Duodenal mucosa (tissue), 2 donors: ENCODE measurements at regions not wholly inside any gene's neighbourhood (a gene's known extent, or its start where the extent isn't known, plus 50 kb on each side); places are given as distances from the start of the nearest gene placed in this dataset.

Experiments
- H3K27ac ChIP-seq: one replicate; pipeline ENCODE4 v1.7.0; 2013; ENCODE audit warnings: low read depth, low read length
- H3K27me3 ChIP-seq, 2 donors: one replicate each; pipeline ENCODE4 v1.7.0; 2013; ENCODE audit warnings: low read length in 2 of 2, control low read depth in 1 of 2; ENCODE audit not compliant: insufficient read depth in 2 of 2, control insufficient read depth in 1 of 2
- H3K36me3 ChIP-seq, 2 donors: one replicate each; pipeline ENCODE4 v1.7.0; 2013; ENCODE audit warnings: low read length in 2 of 2, control low read depth in 1 of 2; ENCODE audit not compliant: insufficient read depth in 2 of 2, control insufficient read depth in 1 of 2
- H3K4me1 ChIP-seq, 2 donors: one replicate each; pipeline ENCODE4 v1.7.0; 2013; ENCODE audit warnings: low read length in 2 of 2, control low read depth in 1 of 2; ENCODE audit not compliant: insufficient read depth in 2 of 2, control insufficient read depth in 1 of 2
- H3K4me3 ChIP-seq, 2 donors: one replicate each; pipeline ENCODE4 v1.7.0; 2013; ENCODE audit warnings: low read length in 2 of 2, low read depth in 1 of 2
- H3K9ac ChIP-seq, 2 donors: one replicate each; pipeline ENCODE4 v1.7.0; 2013; ENCODE audit warnings: low read length in 2 of 2, low read depth in 1 of 2
- H3K9me3 ChIP-seq, 2 donors: one replicate each; pipeline ENCODE4 v1.7.0; 2013; ENCODE audit warnings: low read length in 2 of 2, control low read depth in 1 of 2; ENCODE audit not compliant: control insufficient read depth in 1 of 2

- Histone ChIP-seq H3K27ac (no peak overlapping the region), H3K4me1 (peaks cover 0 to 7% of the 10 kb centered on the region in 2 donors)
Measured at GRCh38 chr18:59057969-59058368, 81.7 kb upstream of the SEC11C start.

DNA sequence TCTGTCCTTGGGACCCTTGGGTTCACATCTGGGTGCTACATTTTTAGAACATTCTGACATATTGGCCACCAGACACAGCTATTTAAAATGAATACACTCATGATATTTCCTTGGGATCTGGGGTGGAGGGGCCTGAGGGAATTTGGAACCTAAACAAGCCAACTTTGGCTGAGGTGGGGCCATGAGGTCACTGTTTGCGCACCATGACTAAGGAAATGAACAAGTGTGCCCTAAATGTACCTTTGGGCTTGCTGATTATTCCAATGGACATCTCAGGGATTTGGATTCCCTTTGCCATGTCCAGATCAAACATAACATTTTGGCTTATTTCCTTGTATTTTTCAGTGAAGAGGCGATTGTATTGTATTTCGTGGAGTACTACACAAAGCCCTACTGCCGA lies 80.5 kb upstream of the SEC11C start:
- no peaks in the 10 kb centered on the region for H3K9me3 ChIP-seq
- H3K4me1 ChIP-seq: no peaks in the 10 kb centered on the region
- no peaks in the 10 kb centered on the region for H3K36me3 ChIP-seq
- H3K27ac ChIP-seq: no peak overlapping the region
- no peak overlapping the region for H3K9ac ChIP-seq
- H3K4me3 ChIP-seq: no peak overlapping the region
- no peaks in the 10 kb centered on the region for H3K27me3 ChIP-seq

More at GRCh38 chr18:59057969-59058368, 81.7 kb upstream of the SEC11C start:
- H3K27me3 ChIP-seq: no peaks in the 10 kb centered on the region
- no peaks in the 10 kb centered on the region for H3K36me3 ChIP-seq
- no peaks in the 10 kb centered on the region for H3K9me3 ChIP-seq
- H3K9ac ChIP-seq: no peak overlapping the region
- H3K4me3 ChIP-seq: no peak overlapping the region

DNA sequence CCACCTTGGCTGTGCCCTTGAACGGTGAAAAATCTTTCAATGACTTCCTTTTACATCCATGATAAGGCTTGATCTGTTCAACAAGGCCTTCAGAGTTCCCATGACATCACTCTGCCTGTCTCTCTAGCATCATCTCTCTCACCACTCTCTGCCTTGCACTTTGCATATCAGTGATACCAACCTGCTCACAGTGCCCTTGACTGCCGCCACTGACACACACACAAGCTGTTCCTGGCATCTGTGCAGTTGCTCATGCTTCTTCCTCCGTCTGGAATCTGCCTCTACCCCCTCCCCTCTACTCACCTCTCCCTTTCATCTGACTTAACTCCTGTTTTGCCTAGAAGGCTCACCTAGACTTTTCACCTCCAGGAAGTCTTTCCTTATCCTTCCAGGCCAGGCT lies 79.1 kb upstream of the SEC11C start:
- Histone ChIP-seq H3K9ac (no peak overlapping the region), H3K4me3 (no peak overlapping the region)

DNA sequence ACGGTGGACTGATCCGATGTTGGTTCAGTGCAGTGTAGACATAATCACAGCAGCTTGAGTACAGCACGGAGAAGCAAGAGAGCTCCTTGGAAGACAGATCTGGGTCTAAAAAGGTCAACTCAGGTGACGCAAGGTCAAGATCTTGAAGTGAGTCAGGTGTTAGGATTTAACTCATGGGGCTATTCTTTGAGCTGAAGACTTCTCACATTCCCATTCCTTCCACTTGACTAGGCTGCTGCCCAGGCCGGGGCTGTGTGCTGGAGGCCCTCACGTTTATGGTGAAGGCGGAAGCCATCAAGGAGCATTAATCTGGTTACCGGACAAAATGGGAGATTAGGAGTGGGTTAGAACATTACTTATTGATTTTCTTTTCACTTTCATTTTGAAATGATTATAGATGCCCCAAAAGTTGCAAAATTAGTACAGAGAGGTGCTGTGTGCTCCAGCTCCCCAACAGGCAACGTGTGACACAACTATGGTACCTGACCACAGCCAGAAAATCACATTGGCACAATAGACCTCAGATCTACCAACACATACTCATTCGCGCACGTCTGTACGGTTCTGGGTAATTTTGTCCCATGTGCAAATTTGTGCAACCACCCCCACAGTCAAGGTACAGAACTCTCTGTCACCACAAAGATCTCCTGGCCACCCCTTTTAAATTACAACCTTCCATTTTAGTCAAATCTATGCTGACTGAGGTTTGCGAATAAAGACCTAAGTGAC lies 77.6 kb upstream of the SEC11C start:
- no peak overlapping the region for H3K4me3 ChIP-seq
- H3K27ac ChIP-seq: no peak overlapping the region
- no peaks in the 10 kb centered on the region for H3K4me1 ChIP-seq
- H3K27me3 ChIP-seq: no peaks in the 10 kb centered on the region
- no peaks in the 10 kb centered on the region for H3K9me3 ChIP-seq
- H3K36me3 ChIP-seq: no peaks in the 10 kb centered on the region
- H3K9ac ChIP-seq: no peak overlapping the region

More for the DNA sequence above, 79.1 kb upstream of the SEC11C start:
- no peak overlapping the region for H3K27ac ChIP-seq
- no peaks in the 10 kb centered on the region for H3K27me3 ChIP-seq
- H3K36me3 ChIP-seq: no peaks in the 10 kb centered on the region
- no peaks in the 10 kb centered on the region for H3K9me3 ChIP-seq
- H3K4me1 ChIP-seq: no peaks in the 10 kb centered on the region

DNA sequence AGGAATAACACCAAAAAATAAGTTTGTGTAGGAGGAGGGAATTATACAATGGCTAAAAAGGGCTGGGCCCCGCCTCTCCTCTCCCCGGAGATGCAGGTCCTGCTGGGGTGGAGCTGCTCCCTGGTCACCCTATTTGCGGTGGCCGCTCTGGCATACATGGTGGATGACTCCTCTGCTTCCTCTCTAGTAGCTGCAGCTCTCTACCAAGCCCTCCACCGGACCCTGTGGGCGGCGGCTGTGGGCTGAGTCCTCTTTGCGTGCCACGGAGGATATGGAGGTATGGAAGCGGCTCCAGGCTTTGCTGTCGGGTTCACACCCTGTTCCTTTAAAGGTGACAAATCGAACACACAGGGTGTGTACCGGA lies 77.1 kb upstream of the SEC11C start:
- no peaks in the 10 kb centered on the region for H3K4me1 ChIP-seq
- no peak overlapping the region for H3K27ac ChIP-seq
- H3K27me3 ChIP-seq: no peaks in the 10 kb centered on the region
- no peak overlapping the region for H3K4me3 ChIP-seq
- no peaks in the 10 kb centered on the region for H3K9me3 ChIP-seq
- H3K36me3 ChIP-seq: no peaks in the 10 kb centered on the region
- H3K9ac ChIP-seq: no peak overlapping the region

GRCh38 chr18:59063300-59063906 lies 76.3 kb upstream of the SEC11C start:
- Histone ChIP-seq H3K9ac (no peak overlapping the region), H3K27ac (no peak overlapping the region), H3K36me3 (no peaks in the 10 kb centered on the region), H3K27me3 (no peaks in the 10 kb centered on the region), H3K9me3 (no peaks in the 10 kb centered on the region), H3K4me1 (no peaks in the 10 kb centered on the region), H3K4me3 (no peak overlapping the region)

DNA sequence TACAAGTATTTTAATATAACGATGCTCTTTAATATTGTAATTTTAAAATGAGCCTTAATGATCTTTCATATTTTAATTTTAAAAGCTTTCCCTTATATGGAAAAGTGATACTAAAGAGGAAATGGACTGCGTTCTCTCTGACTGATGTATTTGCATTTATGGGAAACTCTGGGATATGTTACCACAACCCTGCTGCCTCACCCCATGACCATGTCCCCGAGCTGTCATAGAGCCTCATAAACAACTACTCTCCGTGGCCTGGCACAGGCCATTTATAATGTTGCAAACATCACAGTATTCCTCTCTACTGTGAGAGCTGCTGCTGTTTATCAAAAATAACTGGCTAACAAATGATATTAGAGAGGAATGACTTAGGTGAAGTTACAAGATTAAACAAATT lies 75.8 kb upstream of the SEC11C start:
- H3K4me1 ChIP-seq: no peaks in the 10 kb centered on the region
- no peak overlapping the region for H3K27ac ChIP-seq
- H3K36me3 ChIP-seq: no peaks in the 10 kb centered on the region

GRCh38 chr18:59065684-59066083 lies 74.0 kb upstream of the SEC11C start:
- Histone ChIP-seq H3K4me3 (no peak overlapping the region), H3K4me1 (no peaks in the 10 kb centered on the region)

More for the DNA sequence above, 75.8 kb upstream of the SEC11C start:
- H3K27me3 ChIP-seq: no peaks in the 10 kb centered on the region
- H3K9me3 ChIP-seq: no peaks in the 10 kb centered on the region
- no peak overlapping the region for H3K4me3 ChIP-seq
- H3K9ac ChIP-seq: no peak overlapping the region

DNA sequence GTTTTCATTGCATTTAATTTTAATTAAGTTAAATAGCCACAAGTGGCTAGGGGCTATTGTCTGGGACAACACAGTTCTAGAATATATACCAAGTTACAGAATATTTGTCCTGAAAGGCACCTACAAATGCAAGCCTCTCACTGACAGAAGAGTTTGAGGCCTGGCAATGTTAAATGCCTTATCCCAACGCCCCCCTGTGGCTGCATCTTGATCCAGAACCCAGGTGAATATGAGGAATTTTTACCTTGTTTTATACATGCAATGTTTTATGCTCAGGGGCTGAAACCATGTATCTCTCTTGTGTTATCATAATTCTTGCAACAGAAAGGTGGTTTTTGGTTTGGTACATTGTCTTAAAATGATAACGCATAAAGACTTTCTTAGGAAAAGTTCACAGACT lies 71.8 kb upstream of the SEC11C start:
- Histone ChIP-seq H3K36me3 (no peaks in the 10 kb centered on the region), H3K4me1 (no peaks in the 10 kb centered on the region), H3K27ac (no peak overlapping the region), H3K27me3 (no peaks in the 10 kb centered on the region), H3K9ac (no peak overlapping the region), H3K9me3 (no peaks in the 10 kb centered on the region), H3K4me3 (no peak overlapping the region)

More at GRCh38 chr18:59065684-59066083, 74.0 kb upstream of the SEC11C start:
- no peak overlapping the region for H3K9ac ChIP-seq
- H3K9me3 ChIP-seq: no peaks in the 10 kb centered on the region
- no peaks in the 10 kb centered on the region for H3K36me3 ChIP-seq
- no peak overlapping the region for H3K27ac ChIP-seq
- no peaks in the 10 kb centered on the region for H3K27me3 ChIP-seq

GRCh38 chr18:59068276-59069071 lies 71.2 kb upstream of the SEC11C start:
- Histone ChIP-seq H3K27ac (no peak overlapping the region), H3K36me3 (no peaks in the 10 kb centered on the region), H3K4me3 (no peak overlapping the region), H3K9ac (no peak overlapping the region), H3K9me3 (no peaks in the 10 kb centered on the region), H3K4me1 (no peaks in the 10 kb centered on the region), H3K27me3 (no peaks in the 10 kb centered on the region)
